HepG2 (cell line): ENCODE measurements at regions not wholly inside any gene's neighbourhood (a gene's known extent, or its start where the extent isn't known, plus 50 kb on each side); places are given as distances from the start of the nearest gene placed in this dataset.

Source experiments
- ATAC-seq: fragments of 200-7000 bp; cut with Tn5 transposase; 3 replicates; pipeline ENCODE4 v1.9.1; 2020; ENCODE audit warnings: mild to moderate bottlenecking, moderate library complexity
- BruUV-seq: library from RNA; stranded (reverse); fragments of 400-500 nt; replicated peaks from 2 replicates; lab custom pipeline; 2021; lab: Mats Ljungman, UMichigan
- CTCF ChIA-PET: fragments of 300-600 bp; formaldehyde crosslinking; extraction: SDS; loops from one replicate; lab custom pipeline; 2021; ENCODE audit warnings: low total read pairs, inconsistent platforms, low intra/inter-chr PET ratio; lab: Yijun Ruan, JAX
- POLR2A ChIA-PET: fragments of 350-600 bp; sonication (Branson Sonifier 250); formaldehyde crosslinking; loops from one replicate; lab custom pipeline; 2020; ENCODE audit warnings: antibody characterized with exemption, inconsistent platforms; lab: Yijun Ruan, JAX
- DNase-seq: peaks from one replicate; pipeline ENCODE4 v3.0.0-alpha.2; 2015; ENCODE audit warnings: low spot score
- FAIRE-seq: peaks from 3 replicates; lab custom pipeline; 2011; peaks lifted over from hg19 to GRCh38; lab: Jason Lieb, UNC
- H2AFZ ChIP-seq: one replicate; pipeline ENCODE4 v1.6.1; 2011; ENCODE audit warnings: low read length, inconsistent platforms
- H3K27ac ChIP-seq: fragments of 300-600 bp; 3 replicates; pipeline ENCODE4 v1.8.0; 2011; ENCODE audit warnings: mixed run types, mild to moderate bottlenecking, mixed read lengths, low read length, inconsistent platforms; ENCODE audit not compliant: insufficient read depth; ENCODE audit errors: extremely low read length
- H3K27me3 ChIP-seq, 2 experiments: fragments of 200-600 bp in 1 of 2; 2 replicates in 1 of 2; 3 replicates in 1 of 2; pipeline versions ENCODE4 v1.6.0 to v1.8.0; 2011; ENCODE audit warnings: low read length in 2 of 2, mild to moderate bottlenecking in 2 of 2, moderate library complexity in 2 of 2, inconsistent platforms in 1 of 2; ENCODE audit not compliant: insufficient read depth in 2 of 2, control insufficient read depth in 1 of 2
- H3K36me3 ChIP-seq, 2 experiments: fragments of 200-600 bp in 1 of 2; replicated peaks in 1 of 2; 2 replicates in 1 of 2; 3 replicates in 1 of 2; pipeline versions ENCODE4 v1.5.1 to v1.8.0; 2011; ENCODE audit warnings: low read length in 2 of 2, inconsistent platforms in 1 of 2; ENCODE audit not compliant: insufficient read depth in 2 of 2, control insufficient read depth in 1 of 2
- H3K4me1 ChIP-seq: 2 replicates; pipeline ENCODE4 v1.5.1; 2012; ENCODE audit warnings: low read length, inconsistent platforms; ENCODE audit not compliant: insufficient read depth
- H3K4me2 ChIP-seq: 2 replicates; pipeline ENCODE4 v1.6.0; 2011; ENCODE audit warnings: low read depth, low read length, inconsistent platforms
- H3K4me3 ChIP-seq, 3 experiments: fragments of 200-600 bp in 1 of 3; sonication (generic), shearing (Covaris generic) in 1 of 3; replicated peaks in 1 of 3; 2 replicates each; pipeline ENCODE4 v1.5.1; 2011 to 2016; ENCODE audit warnings: low read length in 3 of 3, inconsistent platforms in 2 of 3, low read depth in 2 of 3, mild to moderate bottlenecking in 2 of 3, control low read depth in 1 of 3, mixed read lengths in 1 of 3; ENCODE audit not compliant: insufficient read depth in 1 of 3
- H3K79me2 ChIP-seq: one replicate; pipeline ENCODE4 v1.6.1; 2011; ENCODE audit warnings: low read length, inconsistent platforms; ENCODE audit not compliant: insufficient read depth
- H3K9ac ChIP-seq: 2 replicates; pipeline ENCODE4 v1.6.0; 2011; ENCODE audit warnings: mild to moderate bottlenecking, low read depth, low read length, inconsistent platforms; ENCODE audit not compliant: insufficient read depth
- H3K9me3 ChIP-seq: 2 replicates; pipeline ENCODE4 v1.5.1; 2012; ENCODE audit warnings: mild to moderate bottlenecking, low read length
- H4K20me1 ChIP-seq: 2 replicates; pipeline ENCODE4 v1.6.0; 2011; ENCODE audit warnings: inconsistent platforms, mild to moderate bottlenecking, low read length, moderate library complexity; ENCODE audit not compliant: insufficient read depth
- NPAS2 ChIP-seq: sonication (generic); formaldehyde crosslinking; IDR thresholded peaks from 2 replicates; pipeline ENCODE4 v1.8.0; 2022; ENCODE audit warnings: mild to moderate bottlenecking, missing genetic modification reagents, borderline replicate concordance
- SRSF9 ChIP-seq: fragments of 200-400 bp; formaldehyde crosslinking; IDR thresholded peaks from 2 replicates; pipeline ENCODE4 v1.6.1; 2018; ENCODE audit warnings: borderline replicate concordance, mild to moderate bottlenecking, low read depth, low read length; ENCODE audit not compliant: insufficient read depth, poor library complexity, severe bottlenecking
- TCF7L2 ChIP-seq: IDR thresholded peaks from 2 replicates; pipeline ENCODE4 v1.6.1; 2011; ENCODE audit warnings: mild to moderate bottlenecking, low read depth, low read length, moderate library complexity
- ZNF674 ChIP-seq: sonication (generic); formaldehyde crosslinking; IDR thresholded peaks from 2 replicates; pipeline ENCODE4 v1.5.0; 2020; ENCODE audit warnings: low read depth, mild to moderate bottlenecking, missing genetic modification reagents
- ZNF784 ChIP-seq: sonication (generic); formaldehyde crosslinking; IDR thresholded peaks from 2 replicates; pipeline ENCODE4 v1.5.1; 2020; ENCODE audit warnings: missing genetic modification reagents, mild to moderate bottlenecking, borderline replicate concordance
- WGBS: methylation state at CpG from one replicate; pipeline ENCODE4 v1.1.6; 2017; ENCODE audit warnings: low lambda C conversion rate; 5-methylcytosine and 5-hydroxymethylcytosine counted together
- in situ Hi-C: cut with HindIII; loops from 2 replicates; pipeline ENCODE4 v1.10.0; 2017; ENCODE audit warnings: low pct_unique_long_range_greater_than_20kb; ENCODE audit not compliant: extremely low pct_ligation_motif_present
- intact Hi-C: fragments of 100-400 bp; cut with micrococcal nuclease; formaldehyde crosslinking; loops from one replicate; pipeline ENCODE4 v1.10.0; 2022; ENCODE audit not compliant: unreplicated experiment
- TF ChIP-seq, protein P1 (sequence below): sonication (generic); formaldehyde crosslinking; IDR thresholded peaks from 2 replicates; pipeline ENCODE4 v1.8.0; 2022; ENCODE audit warnings: low read depth, missing genetic modification reagents

- H4K20me1 ChIP-seq = no peaks in the 10 kb centered on the region
- H2AFZ ChIP-seq = no peak overlapping the region
- BruUV-seq = no TSS peak
- H3K27me3 ChIP-seq = no peaks in the 10 kb centered on the region
- no peak overlapping the region for H3K4me2 ChIP-seq
- ChIA-PET POLR2A (no interaction called here), CTCF (no interaction called here)
- no peaks in the 10 kb centered on the region for H3K36me3 ChIP-seq
- ATAC-seq = no peak
- no peak for FAIRE-seq
- H3K4me3 ChIP-seq = no peak overlapping the region
- intact Hi-C loops (no loop called here), in situ Hi-C loops (no loop called here)
- 4% methylated on average over 5 of the region's 5 CpGs for WGBS
- DNase-seq = no peak
- no peaks in the 10 kb centered on the region for H3K79me2 ChIP-seq
- TF ChIP-seq ZNF784 = no peak
- TF ChIP-seq ZNF674 (CRISPR knock-in tag) = no peak
- TF ChIP-seq, protein P1, sequence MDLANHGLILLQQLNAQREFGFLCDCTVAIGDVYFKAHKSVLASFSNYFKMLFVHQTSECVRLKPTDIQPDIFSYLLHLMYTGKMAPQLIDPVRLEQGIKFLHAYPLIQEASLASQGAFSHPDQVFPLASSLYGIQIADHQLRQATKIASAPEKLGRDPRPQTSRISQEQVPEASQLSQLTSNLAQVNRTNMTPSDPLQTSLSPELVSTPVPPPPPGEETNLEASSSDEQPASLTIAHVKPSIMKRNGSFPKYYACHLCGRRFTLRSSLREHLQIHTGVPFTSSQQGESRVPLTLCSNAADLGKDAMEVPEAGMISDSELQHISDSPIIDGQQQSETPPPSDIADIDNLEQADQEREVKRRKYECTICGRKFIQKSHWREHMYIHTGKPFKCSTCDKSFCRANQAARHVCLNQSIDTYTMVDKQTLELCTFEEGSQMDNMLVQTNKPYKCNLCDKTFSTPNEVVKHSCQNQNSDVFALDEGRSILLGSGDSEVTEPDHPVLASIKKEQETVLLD (CRISPR knock-in tag) = no peak
- TF ChIP-seq SRSF9 = no peak
- TF ChIP-seq NPAS2 (CRISPR knock-in tag) = no peak
- no peak for TF ChIP-seq TCF7L2
- TF ChIP-seq, all 625 proteins: peak for 0
- no peak overlapping the region for H3K9ac ChIP-seq
- no peaks in the 10 kb centered on the region for H3K4me1 ChIP-seq
- peaks cover 65% of the 10 kb centered on the region for H3K9me3 ChIP-seq
- H3K27ac ChIP-seq = no peak overlapping the region
Measured at GRCh38 chr10:83724471-83725241, 414.7 kb upstream of the GHITM start.
